H7 (cell line): ENCODE measurements at regions not wholly inside any gene's neighbourhood (a gene's known extent, or its start where the extent isn't known, plus 50 kb on each side); places are given as distances from the start of the nearest gene placed in this dataset.
A peak's percentile ranks its signal among the peaks of the same experiment; 100 is the strongest.

ENCODE experiments used
- DNase-seq: peaks from one replicate; pipeline ENCODE4 v3.0.0; 2012
- H3K27me3 ChIP-seq: 2 replicates; pipeline ENCODE4 v1.6.0; 2011; ENCODE audit warnings: mild to moderate bottlenecking, low read length; ENCODE audit not compliant: control insufficient read depth, insufficient read depth
- H3K36me3 ChIP-seq: replicated peaks from 2 replicates; pipeline ENCODE4 v1.5.1; 2011; ENCODE audit warnings: low read length; ENCODE audit not compliant: control insufficient read depth, insufficient read depth
- H3K4me3 ChIP-seq: 2 replicates; pipeline ENCODE4 v1.5.1; 2011; ENCODE audit warnings: low read depth, mild to moderate bottlenecking, control low read depth, low read length, moderate library complexity; ENCODE audit not compliant: insufficient read depth

GRCh38 chr17:72528683-72529082, 407.9 kb downstream of the SOX9 start:
- no peaks in the 10 kb centered on the region for H3K36me3 ChIP-seq
- no peak for DNase-seq

GRCh38 chr17:72529386-72529785, 408.6 kb downstream of the SOX9 start:
- no peaks in the 10 kb centered on the region for H3K27me3 ChIP-seq
- no peak for DNase-seq
- no peak overlapping the region for H3K4me3 ChIP-seq
- H3K36me3 ChIP-seq = no peaks in the 10 kb centered on the region

More at GRCh38 chr17:72528683-72529082, 407.9 kb downstream of the SOX9 start:
- H3K27me3 ChIP-seq = no peaks in the 10 kb centered on the region
- no peak overlapping the region for H3K4me3 ChIP-seq

GRCh38 chr17:72530454-72530853, 409.6 kb downstream of the SOX9 start:
- Histone ChIP-seq H3K4me3 (no peak overlapping the region), H3K27me3 (no peaks in the 10 kb centered on the region; the same call in 1 of the 2 replicates), H3K36me3 (no peaks in the 10 kb centered on the region)
- DNase-seq = no peak

GRCh38 chr17:72531729-72532128, 410.9 kb downstream of the SOX9 start:
- H3K36me3 ChIP-seq = no peaks in the 10 kb centered on the region
- no peak overlapping the region for H3K4me3 ChIP-seq
- no peaks in the 10 kb centered on the region; the same call in 1 of the 2 replicates for H3K27me3 ChIP-seq
- no peak for DNase-seq

- H3K27me3 ChIP-seq = no peaks in the 10 kb centered on the region; the same call in 1 of the 2 replicates
- H3K4me3 ChIP-seq = no peak overlapping the region
- no peaks in the 10 kb centered on the region for H3K36me3 ChIP-seq
- no peak for DNase-seq
Observed at GRCh38 chr17:72534265-72534664, 413.4 kb downstream of the SOX9 start.

GRCh38 chr17:72534776-72535175, 414.0 kb downstream of the SOX9 start:
- Histone ChIP-seq H3K27me3 (no peaks in the 10 kb centered on the region; the same call in 1 of the 2 replicates), H3K36me3 (no peaks in the 10 kb centered on the region), H3K4me3 (no peak overlapping the region)
- no peak for DNase-seq

- no peak for DNase-seq
- Histone ChIP-seq H3K4me3 (no peak overlapping the region), H3K27me3 (no peaks in the 10 kb centered on the region; the same call in 1 of the 2 replicates), H3K36me3 (no peaks in the 10 kb centered on the region)
Observed at GRCh38 chr17:72535346-72535745, 414.5 kb downstream of the SOX9 start.

- Histone ChIP-seq H3K27me3 (no peaks in the 10 kb centered on the region; the same call in 1 of the 2 replicates), H3K36me3 (no peaks in the 10 kb centered on the region), H3K4me3 (no peak overlapping the region)
- DNase-seq = no peak
Observed at GRCh38 chr17:72535779-72536178, 415.0 kb downstream of the SOX9 start.

- no peaks in the 10 kb centered on the region; the same call in 1 of the 2 replicates for H3K27me3 ChIP-seq
- no peaks in the 10 kb centered on the region for H3K36me3 ChIP-seq
- H3K4me3 ChIP-seq = no peak overlapping the region
- DNase-seq = no peak
Observed at GRCh38 chr17:72536788-72537187, 416.0 kb downstream of the SOX9 start.

- DNase-seq = peak; percentile 43
- Histone ChIP-seq H3K27me3 (no peaks in the 10 kb centered on the region; the same call in 1 of the 2 replicates), H3K36me3 (no peaks in the 10 kb centered on the region), H3K4me3 (no peak overlapping the region)
Observed at GRCh38 chr17:72538443-72538842, 417.6 kb downstream of the SOX9 start.

GRCh38 chr17:72538901-72539352, 418.1 kb downstream of the SOX9 start:
- no peak overlapping the region for H3K4me3 ChIP-seq
- H3K27me3 ChIP-seq = no peaks in the 10 kb centered on the region; the same call in 1 of the 2 replicates
- peak; percentile 62 for DNase-seq

GRCh38 chr17:72539981-72540897, 419.4 kb downstream of the SOX9 start:
- H3K36me3 ChIP-seq = no peaks in the 10 kb centered on the region
- DNase-seq = peak; percentile 96
- H3K4me3 ChIP-seq = no peak overlapping the region; the same call in 1 of the 2 replicates
- no peaks in the 10 kb centered on the region; the same call in 1 of the 2 replicates for H3K27me3 ChIP-seq

More at GRCh38 chr17:72538901-72539352, 418.1 kb downstream of the SOX9 start:
- no peaks in the 10 kb centered on the region for H3K36me3 ChIP-seq

GRCh38 chr17:72542317-72542716, 421.5 kb downstream of the SOX9 start:
- Histone ChIP-seq H3K4me3 (no peak overlapping the region), H3K36me3 (no peaks in the 10 kb centered on the region), H3K27me3 (no peaks in the 10 kb centered on the region)
- no peak for DNase-seq

GRCh38 chr17:72545766-72546165, 424.9 kb downstream of the SOX9 start:
- no peak for DNase-seq
- H3K27me3 ChIP-seq = no peaks in the 10 kb centered on the region
- no peak overlapping the region for H3K4me3 ChIP-seq
- no peaks in the 10 kb centered on the region for H3K36me3 ChIP-seq
